Naive thymus-derived CD4-positive, alpha-beta T cell (primary cell): ENCODE measurements at regions not wholly inside any gene's neighbourhood (a gene's known extent, or its start where the extent isn't known, plus 50 kb on each side); places are given as distances from the start of the nearest gene placed in this dataset.

Experiments used
- ATAC-seq: fragments of 150-1000 bp; cut with Tn5 transposase; 2 replicates; pipeline ENCODE4 v1.10.0; 2021; ENCODE audit warnings: mild to moderate bottlenecking, moderate library complexity
- CTCF ChIA-PET: fragments of 350-600 bp; sonication (Branson Sonifier 250); formaldehyde crosslinking; loops from one replicate; lab custom pipeline; 2021; ENCODE audit warnings: antibody characterized with exemption; lab: Charles Lee
- POLR2A ChIA-PET: fragments of 350-600 bp; sonication (Branson Sonifier 250); formaldehyde crosslinking; loops from one replicate; lab custom pipeline; 2021; ENCODE audit warnings: antibody characterized with exemption, inconsistent platforms; lab: Charles Lee
- DNase-seq, 9 donors: peaks; one replicate each; pipeline versions ENCODE4 v3.0.0 to v3.0.0-alpha.2; 2020 to 2022; ENCODE audit warnings: mixed read lengths in 1 of 9
- H3K27ac ChIP-seq: one replicate; pipeline ENCODE4 v1.7.0; 2013; ENCODE audit warnings: mild to moderate bottlenecking, low read depth, low read length, moderate library complexity
- H3K27me3 ChIP-seq, 2 donors: one replicate each; pipeline ENCODE4 v1.7.0; 2013; ENCODE audit warnings: low read length in 2 of 2, mild to moderate bottlenecking in 2 of 2, moderate library complexity in 2 of 2; ENCODE audit not compliant: control insufficient read depth in 2 of 2, insufficient read depth in 2 of 2
- H3K36me3 ChIP-seq, 3 experiments: 1 replicate in 2 of 3; 2 replicates in 1 of 3; pipeline ENCODE4 v1.7.0; 2013; ENCODE audit warnings: low read length in 3 of 3, mild to moderate bottlenecking in 3 of 3, moderate library complexity in 1 of 3; ENCODE audit not compliant: insufficient read depth in 3 of 3, control insufficient read depth in 2 of 3
- H3K4me1 ChIP-seq, 2 donors: one replicate each; pipeline ENCODE4 v1.7.0; 2013; ENCODE audit warnings: low read length in 2 of 2, mild to moderate bottlenecking in 2 of 2, moderate library complexity in 1 of 2; ENCODE audit not compliant: control insufficient read depth in 2 of 2, insufficient read depth in 2 of 2
- H3K4me3 ChIP-seq: 2 replicates; pipeline ENCODE4 v1.7.0; 2013; ENCODE audit warnings: mild to moderate bottlenecking, low read length
- H3K9me3 ChIP-seq, 3 experiments: 1 replicate in 2 of 3; 2 replicates in 1 of 3; pipeline ENCODE4 v1.7.0; 2013; ENCODE audit warnings: low read length in 3 of 3; ENCODE audit not compliant: control insufficient read depth in 2 of 3
- H3K27ac Mint-ChIP-seq, 9 donors: one replicate each; pipeline ENCODE4 v1.8.0; 2020 to 2022; ENCODE audit warnings: mixed read lengths in 9 of 9, mild to moderate bottlenecking in 8 of 9, moderate library complexity in 5 of 9, inconsistent platforms in 2 of 9
- H3K27me3 Mint-ChIP-seq, 5 donors: one replicate each; pipeline ENCODE4 v1.8.0; 2021 to 2022; ENCODE audit warnings: mixed read lengths in 5 of 5, mild to moderate bottlenecking in 1 of 5
- H3K36me3 Mint-ChIP-seq, 5 donors: one replicate each; pipeline ENCODE4 v1.8.0; 2020 to 2022; ENCODE audit warnings: mixed read lengths in 5 of 5, mild to moderate bottlenecking in 3 of 5, inconsistent platforms in 1 of 5
- H3K4me1 Mint-ChIP-seq, 7 donors: one replicate each; pipeline ENCODE4 v1.8.0; 2020 to 2022; ENCODE audit warnings: mixed read lengths in 7 of 7, mild to moderate bottlenecking in 3 of 7, inconsistent platforms in 1 of 7
- H3K4me3 Mint-ChIP-seq, 10 donors: one replicate each; pipeline ENCODE4 v1.8.0; 2020 to 2022; ENCODE audit warnings: mild to moderate bottlenecking in 10 of 10, mixed read lengths in 10 of 10, moderate library complexity in 6 of 10, inconsistent platforms in 2 of 10
- H3K9me3 Mint-ChIP-seq, 11 donors: one replicate each; pipeline ENCODE4 v1.8.0; 2020 to 2022; ENCODE audit warnings: mixed read lengths in 11 of 11, mild to moderate bottlenecking in 4 of 11, inconsistent platforms in 1 of 11, moderate library complexity in 1 of 11
- intact Hi-C, 2 donors: fragments of 100-400 bp; cut with micrococcal nuclease; formaldehyde crosslinking; loops; one replicate each; pipeline ENCODE4 v1.15.1; 2023

DNA sequence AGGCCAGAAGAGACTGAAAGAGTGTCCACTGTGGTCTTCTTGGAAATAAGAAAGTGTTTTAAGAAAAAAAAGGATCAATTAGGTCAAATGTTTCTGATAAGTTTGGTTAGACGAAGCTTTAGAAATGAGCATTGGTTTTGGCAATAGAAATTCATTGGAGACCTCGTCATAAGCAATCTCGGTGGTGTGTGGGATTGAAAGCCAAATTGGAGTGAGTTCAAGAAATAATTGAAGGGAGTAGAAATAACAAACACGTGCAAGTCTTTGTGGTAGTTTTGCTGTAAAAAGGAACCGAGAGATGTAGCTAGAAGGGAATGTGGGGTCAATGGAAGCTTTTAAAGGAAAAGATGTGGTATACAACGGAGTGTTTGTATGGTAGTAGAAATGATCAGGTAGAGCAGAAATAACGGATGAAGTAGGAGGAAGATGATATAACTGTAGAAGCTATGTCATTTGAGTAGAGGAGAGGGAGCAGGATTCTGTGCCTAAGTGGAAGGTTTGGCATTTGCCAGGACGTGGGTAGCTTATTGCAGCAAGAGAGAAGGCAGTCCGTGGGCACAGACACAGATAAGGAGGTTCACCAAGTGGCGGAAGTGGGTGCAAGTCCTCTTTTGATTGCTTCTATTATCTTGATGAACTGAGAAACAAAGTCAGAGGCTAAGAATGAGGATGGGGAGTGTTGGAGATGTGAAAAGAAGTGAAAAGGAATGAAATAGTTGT lies 146.2 kb downstream of the DACT1 start:
- no peak for DNase-seq
- H3K27me3 Mint-ChIP-seq: peaks cover 0 to 4% (median 0%) of the 10 kb centered on the region in 5 donors
- no peaks in the 10 kb centered on the region for H3K4me1 Mint-ChIP-seq
- H3K4me1 ChIP-seq: no peaks in the 10 kb centered on the region
- intact Hi-C loops: no loop called here
- POLR2A ChIA-PET: no interaction called here
- ATAC-seq: no peak
- no peaks in the 10 kb centered on the region for H3K36me3 ChIP-seq
- no peak overlapping the region for H3K27ac Mint-ChIP-seq
- H3K9me3 ChIP-seq: no peaks in the 10 kb centered on the region
- no peaks in the 10 kb centered on the region for H3K9me3 Mint-ChIP-seq
- no peaks in the 10 kb centered on the region for H3K36me3 Mint-ChIP-seq
- no peak overlapping the region for H3K4me3 ChIP-seq
- CTCF ChIA-PET: no interaction called here
- no peak overlapping the region for H3K4me3 Mint-ChIP-seq
- no peaks in the 10 kb centered on the region for H3K27me3 ChIP-seq
- H3K27ac ChIP-seq: no peak overlapping the region

DNA sequence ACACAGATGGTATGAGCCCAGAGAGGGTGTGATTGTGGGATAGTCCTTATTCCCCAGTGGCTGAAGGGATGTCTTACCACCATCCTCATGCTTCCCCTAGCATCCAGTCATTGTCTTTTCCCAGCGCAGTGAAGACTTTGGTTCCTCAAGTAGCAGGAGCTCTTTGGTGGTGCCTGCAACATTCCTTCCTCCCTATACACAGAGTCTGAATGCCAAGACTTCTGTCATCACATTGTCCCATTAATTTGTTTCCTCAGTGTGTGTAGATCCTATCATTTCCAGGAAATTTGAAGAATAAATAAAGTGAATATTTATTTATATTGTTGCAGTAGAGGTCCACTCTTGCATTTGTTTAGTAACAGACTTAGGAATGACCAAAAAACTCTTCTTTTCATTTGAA lies 147.2 kb downstream of the DACT1 start:
- H3K27ac ChIP-seq: no peak overlapping the region
- Mint-ChIP-seq H3K9me3 (no peaks in the 10 kb centered on the region), H3K27me3 (peaks cover 0 to 4% (median 0%) of the 10 kb centered on the region in 5 donors), H3K27ac (no peak overlapping the region), H3K4me1 (no peaks in the 10 kb centered on the region), H3K36me3 (no peaks in the 10 kb centered on the region), H3K4me3 (no peak overlapping the region)
- ATAC-seq (no peak), DNase-seq (no peak)
- ChIA-PET CTCF (no interaction called here), POLR2A (no interaction called here)
- intact Hi-C loops: no loop called here
- no peaks in the 10 kb centered on the region for H3K4me1 ChIP-seq
- no peaks in the 10 kb centered on the region for H3K27me3 ChIP-seq
- no peaks in the 10 kb centered on the region for H3K36me3 ChIP-seq
- H3K9me3 ChIP-seq: no peaks in the 10 kb centered on the region
- H3K4me3 ChIP-seq: no peak overlapping the region

DNA sequence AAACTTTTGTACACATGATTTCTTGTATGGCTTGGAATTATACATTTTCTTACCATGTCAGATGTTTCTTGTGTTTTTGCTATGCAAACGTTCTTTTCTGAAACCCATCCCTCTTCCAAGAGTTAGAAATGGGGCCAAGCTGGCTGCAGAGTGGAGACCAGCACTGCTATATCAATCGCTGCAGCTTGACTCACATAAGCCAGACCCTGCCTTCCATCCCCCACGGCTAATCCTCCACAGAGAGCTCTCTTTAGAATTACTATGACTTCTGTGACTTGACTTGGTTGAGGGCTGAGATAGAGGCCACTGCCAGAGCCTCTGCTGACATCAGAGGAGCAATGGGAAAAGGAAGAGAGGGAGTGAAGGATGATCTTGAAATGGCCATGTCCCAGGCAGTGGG lies 147.9 kb downstream of the DACT1 start:
- H3K4me1 Mint-ChIP-seq: no peaks in the 10 kb centered on the region
- CTCF ChIA-PET: no interaction called here

DNA sequence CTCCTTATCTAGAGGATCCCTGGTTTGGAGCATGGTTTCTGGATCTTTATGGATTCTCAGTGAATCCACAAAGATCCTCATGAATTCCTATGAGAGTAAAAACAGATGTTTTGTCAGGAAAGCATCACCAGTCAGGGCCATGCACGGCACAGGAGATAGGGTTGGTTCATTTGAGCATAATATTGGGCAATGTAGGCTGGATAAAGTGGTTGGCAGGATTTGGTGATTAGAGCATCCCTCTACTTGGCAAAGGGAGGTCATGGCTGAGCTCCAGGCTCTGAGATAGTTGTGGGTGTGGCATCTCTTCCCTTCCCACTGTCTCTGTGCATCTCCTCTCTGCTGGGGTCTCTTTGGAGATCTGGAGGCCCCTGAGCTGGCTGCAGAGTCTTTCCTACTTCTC lies 149.8 kb downstream of the DACT1 start:
- Histone ChIP-seq H3K4me3 (no peak overlapping the region), H3K36me3 (no peaks in the 10 kb centered on the region), H3K27ac (no peak overlapping the region), H3K4me1 (no peaks in the 10 kb centered on the region), H3K27me3 (no peaks in the 10 kb centered on the region), H3K9me3 (no peaks in the 10 kb centered on the region)
- ChIA-PET CTCF (no interaction called here), POLR2A (interaction anchor here (0.8 kb wide), 1 partner anchor 241 kb away, joined by 3 read pairs; no protein-coding TSS in a partner anchor)
- peaks cover 0 to 1% (median 0%) of the 10 kb centered on the region in 11 donors for H3K9me3 Mint-ChIP-seq
- intact Hi-C loops: no loop called here
- no peaks in the 10 kb centered on the region for H3K4me1 Mint-ChIP-seq
- ATAC-seq (no peak), DNase-seq (no peak)
- H3K4me3 Mint-ChIP-seq: no peak overlapping the region
- H3K36me3 Mint-ChIP-seq: no peaks in the 10 kb centered on the region
- peaks cover 0 to 4% (median 0%) of the 10 kb centered on the region in 5 donors for H3K27me3 Mint-ChIP-seq
- H3K27ac Mint-ChIP-seq: no peak overlapping the region

More for the DNA sequence above, 147.9 kb downstream of the DACT1 start:
- Histone ChIP-seq H3K4me3 (no peak overlapping the region), H3K27ac (no peak overlapping the region), H3K4me1 (no peaks in the 10 kb centered on the region), H3K36me3 (no peaks in the 10 kb centered on the region), H3K9me3 (no peaks in the 10 kb centered on the region), H3K27me3 (no peaks in the 10 kb centered on the region)
- Mint-ChIP-seq H3K27me3 (peaks cover 0 to 4% (median 0%) of the 10 kb centered on the region in 5 donors), H3K27ac (no peak overlapping the region), H3K9me3 (no peaks in the 10 kb centered on the region), H3K4me3 (no peak overlapping the region), H3K36me3 (no peaks in the 10 kb centered on the region)
- intact Hi-C loops: no loop called here
- POLR2A ChIA-PET: no interaction called here
- ATAC-seq: no peak
- no peak for DNase-seq

DNA sequence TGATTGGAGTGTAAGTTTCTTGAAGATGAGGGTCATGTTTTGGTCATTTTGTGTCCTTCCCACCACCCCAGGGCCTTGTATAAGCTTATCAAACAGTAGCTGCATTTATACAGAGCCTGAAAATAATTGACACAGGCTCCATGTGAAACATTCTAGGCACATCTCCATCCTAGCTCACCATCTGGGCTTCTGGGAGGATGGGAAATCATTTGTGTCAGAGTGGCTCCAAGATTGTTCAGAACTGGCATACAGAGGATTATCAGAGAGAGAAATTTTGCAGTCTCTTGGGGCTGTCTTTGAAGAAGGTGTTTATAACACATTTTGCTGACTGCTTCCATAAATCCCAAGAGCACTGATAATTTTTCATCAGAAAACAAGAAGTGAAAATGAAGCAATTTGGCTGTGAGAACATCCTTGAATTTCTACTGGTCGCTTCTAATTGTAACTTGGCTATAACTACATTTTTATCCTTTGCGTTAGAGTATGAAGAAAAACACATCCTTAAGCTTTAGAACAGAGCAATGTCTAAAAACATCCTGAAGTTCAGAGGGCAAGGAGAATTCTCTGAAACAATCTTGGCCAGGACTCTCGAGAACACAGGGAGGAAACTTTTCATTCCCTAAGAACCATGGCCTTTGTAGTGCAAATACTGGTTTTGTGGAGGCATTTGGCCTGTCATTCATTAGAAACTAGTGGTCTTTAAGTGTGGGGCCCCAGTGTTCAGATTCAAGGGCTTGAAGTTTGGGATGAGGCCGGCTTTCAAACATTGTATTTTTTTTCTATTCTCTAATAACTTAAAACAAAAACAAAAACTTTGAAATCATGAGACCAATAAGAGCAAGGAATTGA lies 151.1 kb downstream of the DACT1 start:
- Mint-ChIP-seq H3K9me3 (peaks cover 0 to 3% (median 0%) of the 10 kb centered on the region in 11 donors), H3K27me3 (peaks cover 0 to 8% (median 0%) of the 10 kb centered on the region in 5 donors), H3K4me3 (no peak overlapping the region), H3K27ac (no peak overlapping the region), H3K4me1 (peaks cover 0 to 2% (median 0%) of the 10 kb centered on the region in 7 donors), H3K36me3 (peaks cover 0 to 3% (median 0%) of the 10 kb centered on the region in 5 donors)
- no peak overlapping the region for H3K4me3 ChIP-seq
- no peaks in the 10 kb centered on the region for H3K4me1 ChIP-seq
- no peaks in the 10 kb centered on the region for H3K27me3 ChIP-seq
- POLR2A ChIA-PET: no interaction called here
- ATAC-seq (no peak), DNase-seq (no peak)
- no peaks in the 10 kb centered on the region for H3K9me3 ChIP-seq
- no peaks in the 10 kb centered on the region for H3K36me3 ChIP-seq
- CTCF ChIA-PET: no interaction called here
- H3K27ac ChIP-seq: no peak overlapping the region
- intact Hi-C loops: no loop called here

DNA sequence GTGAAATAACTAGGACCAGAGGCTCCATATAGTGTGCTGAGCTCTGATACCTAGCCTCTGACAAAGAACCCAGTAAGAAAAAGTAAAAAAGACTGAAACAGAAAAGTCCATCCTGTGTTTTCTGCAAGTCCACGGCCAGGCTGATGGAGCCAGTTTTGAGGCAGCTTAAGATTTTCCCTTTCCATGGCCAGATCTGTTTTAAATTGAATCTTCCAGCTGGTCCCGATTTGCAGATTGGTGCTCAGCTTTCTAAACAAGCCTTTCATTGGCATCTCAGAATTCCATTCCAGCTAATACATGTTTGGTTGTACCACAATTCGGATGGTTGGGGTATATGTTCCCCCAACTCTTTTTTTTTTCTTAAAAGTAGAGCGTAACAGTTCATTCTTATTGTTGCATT lies 152.0 kb downstream of the DACT1 start:
- Histone ChIP-seq H3K4me3 (no peak overlapping the region), H3K27ac (no peak overlapping the region), H3K4me1 (no peaks in the 10 kb centered on the region), H3K36me3 (no peaks in the 10 kb centered on the region), H3K9me3 (no peaks in the 10 kb centered on the region), H3K27me3 (no peaks in the 10 kb centered on the region)
- H3K4me1 Mint-ChIP-seq: peaks cover 0 to 2% (median 0%) of the 10 kb centered on the region in 7 donors
- ATAC-seq: no peak
- DNase-seq: no peak
- ChIA-PET POLR2A (no interaction called here), CTCF (interaction anchor here (0.6 kb wide), 2 partner anchors 34 to 1111 kb away, joined by 3 to 4 read pairs; no protein-coding TSS in a partner anchor)
- H3K4me3 Mint-ChIP-seq: no peak overlapping the region
- H3K27me3 Mint-ChIP-seq: peaks cover 0 to 8% (median 0%) of the 10 kb centered on the region in 5 donors
- H3K27ac Mint-ChIP-seq: no peak overlapping the region
- H3K36me3 Mint-ChIP-seq: peaks cover 0 to 3% (median 0%) of the 10 kb centered on the region in 5 donors
- intact Hi-C loops: no loop called here
- H3K9me3 Mint-ChIP-seq: peaks cover 0 to 3% (median 0%) of the 10 kb centered on the region in 11 donors
